Naive thymus-derived CD4-positive, alpha-beta T cell (primary cell): ENCODE measurements at regions not wholly inside any gene's neighbourhood (a gene's known extent, or its start where the extent isn't known, plus 50 kb on each side); places are given as distances from the start of the nearest gene placed in this dataset.

Experiments used
- ATAC-seq: fragments of 150-1000 bp; cut with Tn5 transposase; 2 replicates; pipeline ENCODE4 v1.10.0; 2021; ENCODE audit warnings: mild to moderate bottlenecking, moderate library complexity
- CTCF ChIA-PET: fragments of 350-600 bp; sonication (Branson Sonifier 250); formaldehyde crosslinking; loops from one replicate; lab custom pipeline; 2021; ENCODE audit warnings: antibody characterized with exemption; lab: Charles Lee
- POLR2A ChIA-PET: fragments of 350-600 bp; sonication (Branson Sonifier 250); formaldehyde crosslinking; loops from one replicate; lab custom pipeline; 2021; ENCODE audit warnings: antibody characterized with exemption, inconsistent platforms; lab: Charles Lee
- DNase-seq, 9 donors: peaks; one replicate each; pipeline versions ENCODE4 v3.0.0 to v3.0.0-alpha.2; 2020 to 2022; ENCODE audit warnings: mixed read lengths in 1 of 9
- H3K27ac ChIP-seq: one replicate; pipeline ENCODE4 v1.7.0; 2013; ENCODE audit warnings: mild to moderate bottlenecking, low read depth, low read length, moderate library complexity
- H3K27me3 ChIP-seq, 2 donors: one replicate each; pipeline ENCODE4 v1.7.0; 2013; ENCODE audit warnings: low read length in 2 of 2, mild to moderate bottlenecking in 2 of 2, moderate library complexity in 2 of 2; ENCODE audit not compliant: control insufficient read depth in 2 of 2, insufficient read depth in 2 of 2
- H3K36me3 ChIP-seq, 3 experiments: 1 replicate in 2 of 3; 2 replicates in 1 of 3; pipeline ENCODE4 v1.7.0; 2013; ENCODE audit warnings: low read length in 3 of 3, mild to moderate bottlenecking in 3 of 3, moderate library complexity in 1 of 3; ENCODE audit not compliant: insufficient read depth in 3 of 3, control insufficient read depth in 2 of 3
- H3K4me1 ChIP-seq, 2 donors: one replicate each; pipeline ENCODE4 v1.7.0; 2013; ENCODE audit warnings: low read length in 2 of 2, mild to moderate bottlenecking in 2 of 2, moderate library complexity in 1 of 2; ENCODE audit not compliant: control insufficient read depth in 2 of 2, insufficient read depth in 2 of 2
- H3K4me3 ChIP-seq: 2 replicates; pipeline ENCODE4 v1.7.0; 2013; ENCODE audit warnings: mild to moderate bottlenecking, low read length
- H3K9me3 ChIP-seq, 3 experiments: 1 replicate in 2 of 3; 2 replicates in 1 of 3; pipeline ENCODE4 v1.7.0; 2013; ENCODE audit warnings: low read length in 3 of 3; ENCODE audit not compliant: control insufficient read depth in 2 of 3
- H3K27ac Mint-ChIP-seq, 9 donors: one replicate each; pipeline ENCODE4 v1.8.0; 2020 to 2022; ENCODE audit warnings: mixed read lengths in 9 of 9, mild to moderate bottlenecking in 8 of 9, moderate library complexity in 5 of 9, inconsistent platforms in 2 of 9
- H3K27me3 Mint-ChIP-seq, 5 donors: one replicate each; pipeline ENCODE4 v1.8.0; 2021 to 2022; ENCODE audit warnings: mixed read lengths in 5 of 5, mild to moderate bottlenecking in 1 of 5
- H3K36me3 Mint-ChIP-seq, 5 donors: one replicate each; pipeline ENCODE4 v1.8.0; 2020 to 2022; ENCODE audit warnings: mixed read lengths in 5 of 5, mild to moderate bottlenecking in 3 of 5, inconsistent platforms in 1 of 5
- H3K4me1 Mint-ChIP-seq, 7 donors: one replicate each; pipeline ENCODE4 v1.8.0; 2020 to 2022; ENCODE audit warnings: mixed read lengths in 7 of 7, mild to moderate bottlenecking in 3 of 7, inconsistent platforms in 1 of 7
- H3K4me3 Mint-ChIP-seq, 10 donors: one replicate each; pipeline ENCODE4 v1.8.0; 2020 to 2022; ENCODE audit warnings: mild to moderate bottlenecking in 10 of 10, mixed read lengths in 10 of 10, moderate library complexity in 6 of 10, inconsistent platforms in 2 of 10
- H3K9me3 Mint-ChIP-seq, 11 donors: one replicate each; pipeline ENCODE4 v1.8.0; 2020 to 2022; ENCODE audit warnings: mixed read lengths in 11 of 11, mild to moderate bottlenecking in 4 of 11, inconsistent platforms in 1 of 11, moderate library complexity in 1 of 11
- intact Hi-C, 2 donors: fragments of 100-400 bp; cut with micrococcal nuclease; formaldehyde crosslinking; loops; one replicate each; pipeline ENCODE4 v1.15.1; 2023

DNA sequence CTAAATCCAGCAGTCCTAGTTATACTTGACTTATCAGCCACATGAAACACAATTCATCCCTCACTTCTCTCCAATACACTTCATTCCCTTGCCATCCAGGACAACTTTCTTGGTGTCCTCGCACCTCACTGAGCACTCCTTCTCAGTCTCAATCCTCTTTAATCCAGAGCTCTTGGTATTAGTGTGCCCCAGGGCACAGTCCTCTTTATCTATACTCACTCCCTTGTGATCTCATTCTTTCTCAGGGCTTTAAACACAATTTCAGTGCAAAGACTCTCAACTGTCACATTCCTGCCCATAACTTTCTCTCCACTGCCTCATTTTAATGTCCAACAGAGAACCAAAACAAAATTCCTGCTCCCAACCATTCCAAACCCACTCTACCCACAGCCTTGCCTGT, 60.8 kb upstream of the SPOPL start:
- H3K27ac Mint-ChIP-seq, result no peak overlapping the region

GRCh38 chr2:138441916-138442315, 59.7 kb upstream of the SPOPL start:
- peaks cover 0 to 4% (median 0%) of the 10 kb centered on the region in 5 donors for H3K36me3 Mint-ChIP-seq
- CTCF ChIA-PET, result no interaction called here
- intact Hi-C loops, result no loop called here
- no peaks in the 10 kb centered on the region for H3K36me3 ChIP-seq
- no peak overlapping the region for H3K4me3 Mint-ChIP-seq
- no peaks in the 10 kb centered on the region for H3K9me3 ChIP-seq
- H3K27me3 ChIP-seq, result no peaks in the 10 kb centered on the region
- H3K4me1 Mint-ChIP-seq, result no peaks in the 10 kb centered on the region
- no peaks in the 10 kb centered on the region for H3K27me3 Mint-ChIP-seq
- no peak overlapping the region for H3K27ac ChIP-seq
- no peak overlapping the region for H3K27ac Mint-ChIP-seq
- no peaks in the 10 kb centered on the region for H3K4me1 ChIP-seq
- no peak overlapping the region for H3K4me3 ChIP-seq
- no peak for ATAC-seq
- POLR2A ChIA-PET, result no interaction called here
- no peaks in the 10 kb centered on the region for H3K9me3 Mint-ChIP-seq
- DNase-seq, result no peak

More for the DNA sequence above, 60.8 kb upstream of the SPOPL start:
- no peaks in the 10 kb centered on the region for H3K9me3 Mint-ChIP-seq
- H3K36me3 Mint-ChIP-seq, result peaks cover 0 to 4% (median 0%) of the 10 kb centered on the region in 5 donors
- H3K4me1 ChIP-seq, result no peaks in the 10 kb centered on the region
- no peak overlapping the region for H3K27ac ChIP-seq
- H3K4me1 Mint-ChIP-seq, result no peaks in the 10 kb centered on the region
- H3K36me3 ChIP-seq, result no peaks in the 10 kb centered on the region
- no peaks in the 10 kb centered on the region for H3K27me3 ChIP-seq
- peaks cover 0 to 3% (median 0%) of the 10 kb centered on the region in 5 donors for H3K27me3 Mint-ChIP-seq
- H3K4me3 ChIP-seq, result no peak overlapping the region
- POLR2A ChIA-PET, result no interaction called here
- intact Hi-C loops, result no loop called here
- H3K9me3 ChIP-seq, result no peaks in the 10 kb centered on the region
- CTCF ChIA-PET, result no interaction called here
- DNase-seq (no peak), ATAC-seq (no peak)
- no peak overlapping the region for H3K4me3 Mint-ChIP-seq

DNA sequence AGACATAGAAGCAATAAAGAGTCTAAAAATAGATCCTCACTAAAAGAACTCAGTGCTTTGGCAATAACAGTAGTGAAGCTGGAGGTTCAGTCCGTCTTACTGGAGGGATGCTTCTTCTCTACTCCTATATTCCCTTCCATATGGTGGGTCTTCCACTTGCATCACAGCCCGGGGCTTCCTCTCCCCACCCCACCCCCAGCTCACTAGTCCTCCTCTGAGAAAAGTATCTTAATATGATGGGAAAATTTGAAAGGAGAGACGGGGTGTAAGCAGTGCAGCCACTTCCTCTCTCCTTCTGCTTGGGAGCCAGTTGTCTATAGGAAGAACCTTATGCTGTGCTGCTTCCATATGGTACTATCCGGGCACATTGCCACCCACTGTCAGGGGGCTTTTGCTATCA, 57.2 kb upstream of the SPOPL start:
- intact Hi-C loops, result no loop called here
- Mint-ChIP-seq H3K4me1 (no peaks in the 10 kb centered on the region), H3K27ac (no peak overlapping the region), H3K27me3 (no peaks in the 10 kb centered on the region), H3K36me3 (peaks cover 0 to 4% (median 0%) of the 10 kb centered on the region in 5 donors), H3K9me3 (no peaks in the 10 kb centered on the region), H3K4me3 (no peak overlapping the region)
- Histone ChIP-seq H3K4me1 (no peaks in the 10 kb centered on the region), H3K9me3 (no peaks in the 10 kb centered on the region), H3K27ac (no peak overlapping the region), H3K4me3 (no peak overlapping the region), H3K36me3 (no peaks in the 10 kb centered on the region), H3K27me3 (no peaks in the 10 kb centered on the region)
- ATAC-seq, result no peak
- CTCF ChIA-PET, result no interaction called here
- POLR2A ChIA-PET, result no interaction called here
- DNase-seq, result no peak

GRCh38 chr2:138445227-138445626, 56.3 kb upstream of the SPOPL start:
- intact Hi-C loops, result no loop called here
- Histone ChIP-seq H3K9me3 (no peaks in the 10 kb centered on the region), H3K4me1 (no peaks in the 10 kb centered on the region), H3K27me3 (no peaks in the 10 kb centered on the region), H3K27ac (no peak overlapping the region), H3K4me3 (no peak overlapping the region), H3K36me3 (no peaks in the 10 kb centered on the region)
- no peak for ATAC-seq
- ChIA-PET POLR2A (no interaction called here), CTCF (no interaction called here)
- Mint-ChIP-seq H3K4me3 (no peak overlapping the region), H3K36me3 (peaks cover 0 to 4% (median 0%) of the 10 kb centered on the region in 5 donors), H3K27me3 (no peaks in the 10 kb centered on the region), H3K27ac (no peak overlapping the region), H3K9me3 (no peaks in the 10 kb centered on the region), H3K4me1 (no peaks in the 10 kb centered on the region)
- no peak for DNase-seq

DNA sequence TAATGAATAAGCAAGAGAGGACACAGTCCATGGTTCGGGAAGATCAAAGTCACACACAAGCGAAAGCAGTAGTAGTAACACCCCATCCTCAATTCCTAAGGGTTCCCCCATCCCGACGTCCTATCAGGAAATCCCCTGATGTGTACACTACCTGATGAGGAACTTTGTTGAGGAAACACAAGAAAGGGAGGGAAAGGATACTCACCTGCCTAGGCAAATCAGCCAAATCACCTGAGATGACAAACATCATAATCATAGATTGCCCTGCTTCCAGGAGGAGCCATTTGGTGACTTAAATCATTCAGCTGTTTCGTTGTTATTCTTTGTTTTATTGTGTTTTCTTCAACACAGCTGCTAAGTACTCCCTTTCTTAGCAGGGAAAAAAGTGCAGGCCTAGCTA, 55.5 kb upstream of the SPOPL start:
- Mint-ChIP-seq H3K27me3 (no peaks in the 10 kb centered on the region), H3K27ac (no peak overlapping the region), H3K9me3 (peaks cover 0 to 1% (median 0%) of the 10 kb centered on the region in 11 donors), H3K4me1 (peaks cover 0 to 1% (median 0%) of the 10 kb centered on the region in 7 donors), H3K36me3 (peaks cover 0 to 4% (median 0%) of the 10 kb centered on the region in 5 donors), H3K4me3 (no peak overlapping the region)
- ChIA-PET CTCF (no interaction called here), POLR2A (no interaction called here)
- no peak overlapping the region for H3K4me3 ChIP-seq
- intact Hi-C loops, result no loop called here
- H3K9me3 ChIP-seq, result no peaks in the 10 kb centered on the region
- no peak for DNase-seq
- ATAC-seq, result no peak
- H3K4me1 ChIP-seq, result no peaks in the 10 kb centered on the region
- no peak overlapping the region for H3K27ac ChIP-seq
- H3K27me3 ChIP-seq, result no peaks in the 10 kb centered on the region
- H3K36me3 ChIP-seq, result no peaks in the 10 kb centered on the region

GRCh38 chr2:138447889-138448570, 53.5 kb upstream of the SPOPL start:
- ATAC-seq (no peak), DNase-seq (no peak)
- H3K36me3 Mint-ChIP-seq, result no peaks in the 10 kb centered on the region
- CTCF ChIA-PET, result no interaction called here
- H3K9me3 ChIP-seq, result no peaks in the 10 kb centered on the region
- H3K4me3 ChIP-seq, result no peak overlapping the region
- no peak overlapping the region for H3K4me3 Mint-ChIP-seq
- H3K4me1 ChIP-seq, result no peaks in the 10 kb centered on the region
- H3K9me3 Mint-ChIP-seq, result peaks cover 0 to 1% (median 0%) of the 10 kb centered on the region in 11 donors
- no peaks in the 10 kb centered on the region for H3K36me3 ChIP-seq
- intact Hi-C loops, result no loop called here
- POLR2A ChIA-PET, result no interaction called here
- no peak overlapping the region for H3K27ac ChIP-seq
- H3K27me3 ChIP-seq, result no peaks in the 10 kb centered on the region
- peaks cover 0 to 1% (median 0%) of the 10 kb centered on the region in 7 donors for H3K4me1 Mint-ChIP-seq
- peaks cover 0 to 1% (median 0%) of the 10 kb centered on the region in 5 donors for H3K27me3 Mint-ChIP-seq
- H3K27ac Mint-ChIP-seq, result no peak overlapping the region
